ENCODE measurements at regions not wholly inside any gene's neighbourhood (a gene's known extent, or its start where the extent isn't known, plus 50 kb on each side); places are given as distances from the start of the nearest gene placed in this dataset.

DNA sequence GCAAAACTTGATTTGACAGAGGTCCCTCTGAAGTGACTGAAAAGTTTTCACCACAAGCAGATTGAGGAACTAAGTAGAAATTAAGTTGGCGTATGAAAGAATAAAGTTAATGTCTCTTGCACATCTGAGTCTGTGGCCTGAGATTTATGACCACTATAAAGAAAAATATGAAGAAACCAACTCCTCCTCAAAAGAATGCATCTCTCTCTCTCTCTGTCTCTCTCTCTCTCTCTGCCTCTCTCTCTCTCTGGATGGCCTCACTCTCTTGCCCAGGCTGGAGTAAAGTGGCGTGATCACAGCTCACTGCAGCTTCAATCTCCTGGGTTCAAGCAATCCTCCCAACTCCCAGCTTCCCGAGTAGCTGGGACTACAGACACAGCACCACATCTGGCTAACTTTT is 55.2 kb downstream of the RPL22L1 start:
- intact Hi-C loops (cut with micrococcal nuclease): loop anchor here (5.0 kb wide), 1 partner anchor 778 kb away; the partner anchor contains the start of gene GPR160
- H3K79me2 ChIP-seq (ENCODE audit: control insufficient read depth, insufficient read depth, low read length): no peaks in the 10 kb centered on the region
- POLR2A ChIA-PET: no interaction called here
- no peaks in the 10 kb centered on the region for H3K36me3 ChIP-seq (replicated peaks in 1 of 2; ENCODE audit: control extremely low read depth in 1 of 2, control insufficient read depth in 1 of 2, extremely low read depth in 1 of 2, insufficient read depth in 2 of 2, low read length in 1 of 2)
- no peaks in the 10 kb centered on the region for H3K27me3 ChIP-seq (replicated peaks in 1 of 4; ENCODE audit: control extremely low read depth in 1 of 4, control insufficient read depth in 3 of 4, insufficient read depth in 4 of 4, low read length in 3 of 4)
- no peak overlapping the region for H3K27ac ChIP-seq (ENCODE audit: low read length in 2 of 2)
- no peak overlapping the region for H2AFZ ChIP-seq (ENCODE audit: insufficient read depth, low read depth, low read length, poor library complexity, severe bottlenecking)
- H3K9me3 ChIP-seq (ENCODE audit: control extremely low read depth in 1 of 3, control insufficient read depth in 2 of 3, insufficient read depth in 1 of 3, low read length in 2 of 3): no peaks in the 10 kb centered on the region
- H3K4me3 ChIP-seq (ENCODE audit: control extremely low read depth in 1 of 5, extremely low read depth in 1 of 5, insufficient read depth in 1 of 5, low read depth in 2 of 5, low read length in 4 of 5): no peak overlapping the region
- ATAC-seq (ENCODE audit: low read depth) (no peak), DNase-seq (no peak)
- Mint-ChIP-seq H3K9me3 (ENCODE audit: insufficient read depth) (no peaks in the 10 kb centered on the region), H3K4me1 (no peaks in the 10 kb centered on the region), H3K4me3 (no peak overlapping the region), H3K27me3 (peaks cover 14% of the 10 kb centered on the region), H3K27ac (no peak overlapping the region)
- H3K4me2 ChIP-seq (replicated peaks; ENCODE audit: low read depth, low read length, poor library complexity, severe bottlenecking): no peak overlapping the region
- no peaks in the 10 kb centered on the region for H3K4me1 ChIP-seq (ENCODE audit: control insufficient read depth in 2 of 2, insufficient read depth in 2 of 2, low read length in 2 of 2)
- WGBS (ENCODE audit: insufficient coverage): 86% methylated on average over 1 of the region's 3 CpGs
- H3K9ac ChIP-seq (ENCODE audit: low read length): no peak overlapping the region
- no peak for TF ChIP-seq EZH2 (IDR thresholded peaks at IDR 0.05; ENCODE audit: borderline replicate concordance, insufficient read depth, low read depth, low read length, poor library complexity, severe bottlenecking)
- no peaks in the 10 kb centered on the region for H4K20me1 ChIP-seq (ENCODE audit: control insufficient read depth, insufficient read depth, low read length, poor library complexity, severe bottlenecking)
- CTCF ChIA-PET: interaction anchor here (6.3 kb wide), 1 partner anchor 400 kb away, joined by 76 read pairs; the partner anchor contains the start of gene CLDN11

- Mint-ChIP-seq H3K4me1 (no peaks in the 10 kb centered on the region), H3K4me3 (no peak overlapping the region), H3K9me3 (ENCODE audit: insufficient read depth) (no peaks in the 10 kb centered on the region), H3K27me3 (peaks cover 8% of the 10 kb centered on the region), H3K27ac (no peak overlapping the region)
- Histone ChIP-seq H3K79me2 (ENCODE audit: control insufficient read depth, insufficient read depth, low read length) (no peaks in the 10 kb centered on the region), H3K27ac (ENCODE audit: low read length in 2 of 2) (no peak overlapping the region), H4K20me1 (ENCODE audit: control insufficient read depth, insufficient read depth, low read length, poor library complexity, severe bottlenecking) (no peaks in the 10 kb centered on the region), H3K4me2 (replicated peaks; ENCODE audit: low read depth, low read length, poor library complexity, severe bottlenecking) (no peak overlapping the region), H3K27me3 (replicated peaks in 1 of 4; ENCODE audit: control extremely low read depth in 1 of 4, control insufficient read depth in 3 of 4, insufficient read depth in 4 of 4, low read length in 3 of 4) (no peaks in the 10 kb centered on the region), H3K4me3 (ENCODE audit: control extremely low read depth in 1 of 5, extremely low read depth in 1 of 5, insufficient read depth in 1 of 5, low read depth in 2 of 5, low read length in 4 of 5) (no peak overlapping the region), H2AFZ (ENCODE audit: insufficient read depth, low read depth, low read length, poor library complexity, severe bottlenecking) (no peak overlapping the region), H3K36me3 (replicated peaks in 1 of 2; ENCODE audit: control extremely low read depth in 1 of 2, control insufficient read depth in 1 of 2, extremely low read depth in 1 of 2, insufficient read depth in 2 of 2, low read length in 1 of 2) (no peaks in the 10 kb centered on the region), H3K9ac (ENCODE audit: low read length) (no peak overlapping the region), H3K4me1 (ENCODE audit: control insufficient read depth in 2 of 2, insufficient read depth in 2 of 2, low read length in 2 of 2) (no peaks in the 10 kb centered on the region), H3K9me3 (ENCODE audit: control extremely low read depth in 1 of 3, control insufficient read depth in 2 of 3, insufficient read depth in 1 of 3, low read length in 2 of 3) (no peaks in the 10 kb centered on the region)
- ChIA-PET POLR2A (no interaction called here), CTCF (interaction anchor here (1.0 to 6.3 kb wide), 7 partner anchors 10 to 753 kb away, joined by 3 to 76 read pairs (median 4); partner anchors contain the start of genes CLDN11 and RPL22L1)
- intact Hi-C loops (cut with micrococcal nuclease): loop anchor here (2.0 to 5.0 kb wide), 2 partner anchors 624 to 776 kb away; partner anchors contain the start of gene GPR160
- ATAC-seq (ENCODE audit: low read depth): no peak
- 86% methylated on average over 3 of the region's 5 CpGs for WGBS (ENCODE audit: insufficient coverage)
- TF ChIP-seq EZH2 (IDR thresholded peaks at IDR 0.05; ENCODE audit: borderline replicate concordance, insufficient read depth, low read depth, low read length, poor library complexity, severe bottlenecking) (no peak), CTCF (IDR thresholded peaks at IDR 0.05) (no peak)
- DNase-seq: no peak
Observed at GRCh38 chr3:170813266-170813665, 56.7 kb downstream of the RPL22L1 start.
